H1 (cell line): ENCODE measurements at regions not wholly inside any gene's neighbourhood (a gene's known extent, or its start where the extent isn't known, plus 50 kb on each side); places are given as distances from the start of the nearest gene placed in this dataset.

Source experiments
- CHD1 ChIP-seq: IDR thresholded peaks from 2 replicates; pipeline ENCODE4 v1.6.1; 2012; ENCODE audit warnings: low read depth, low read length, improper control_type of control experiment
- E2F6 ChIP-seq: IDR thresholded peaks from 2 replicates; pipeline ENCODE4 v1.6.1; 2012; ENCODE audit warnings: inconsistent platforms
- EP300 ChIP-seq, 2 experiments: IDR thresholded peaks; 1 replicate in 1 of 2; 2 replicates in 1 of 2; pipeline ENCODE4 v1.6.1; 2011 to 2012; ENCODE audit warnings: low read depth in 2 of 2, low read length in 2 of 2, mild to moderate bottlenecking in 2 of 2, borderline replicate concordance in 1 of 2, inconsistent platforms in 1 of 2, moderate library complexity in 1 of 2
- KDM4A ChIP-seq: IDR thresholded peaks from one replicate; pipeline ENCODE4 v1.7.1; 2012; ENCODE audit warnings: low read depth, mild to moderate bottlenecking, moderate library complexity, low read length, inconsistent platforms; ENCODE audit not compliant: severe bottlenecking
- KDM5A ChIP-seq: fragments of 200-600 bp; IDR thresholded peaks from 2 replicates; pipeline ENCODE4 v1.7.1; 2012; ENCODE audit warnings: mild to moderate bottlenecking, low read length, inconsistent platforms, mixed read lengths
- SIN3A ChIP-seq, 2 experiments: IDR thresholded peaks in 1 of 2; conservative IDR thresholded peaks in 1 of 2; 2 replicates each; pipeline ENCODE4 v1.6.1; 2011 to 2012; ENCODE audit warnings: low read length in 2 of 2, improper control_type of control experiment in 1 of 2, low read depth in 1 of 2, mild to moderate bottlenecking in 1 of 2
- TAF1 ChIP-seq: IDR thresholded peaks from 2 replicates; pipeline ENCODE4 v1.6.1; 2011; ENCODE audit warnings: mild to moderate bottlenecking, low read depth, low read length
- ZNF274 ChIP-seq: IDR thresholded peaks from 2 replicates; pipeline ENCODE4 v1.7.0; 2012; ENCODE audit warnings: low read length, borderline replicate concordance; ENCODE audit errors: extremely low read depth
- TF ChIP-seq, protein P1 (sequence below): fragments of 300-600 bp; sonication (generic); IDR thresholded peaks from 2 replicates; pipeline ENCODE4 v1.7.1; 2012; ENCODE audit warnings: low read length, moderate library complexity, mild to moderate bottlenecking, inconsistent platforms; ENCODE audit not compliant: insufficient replicate concordance

- TF ChIP-seq, protein P1, sequence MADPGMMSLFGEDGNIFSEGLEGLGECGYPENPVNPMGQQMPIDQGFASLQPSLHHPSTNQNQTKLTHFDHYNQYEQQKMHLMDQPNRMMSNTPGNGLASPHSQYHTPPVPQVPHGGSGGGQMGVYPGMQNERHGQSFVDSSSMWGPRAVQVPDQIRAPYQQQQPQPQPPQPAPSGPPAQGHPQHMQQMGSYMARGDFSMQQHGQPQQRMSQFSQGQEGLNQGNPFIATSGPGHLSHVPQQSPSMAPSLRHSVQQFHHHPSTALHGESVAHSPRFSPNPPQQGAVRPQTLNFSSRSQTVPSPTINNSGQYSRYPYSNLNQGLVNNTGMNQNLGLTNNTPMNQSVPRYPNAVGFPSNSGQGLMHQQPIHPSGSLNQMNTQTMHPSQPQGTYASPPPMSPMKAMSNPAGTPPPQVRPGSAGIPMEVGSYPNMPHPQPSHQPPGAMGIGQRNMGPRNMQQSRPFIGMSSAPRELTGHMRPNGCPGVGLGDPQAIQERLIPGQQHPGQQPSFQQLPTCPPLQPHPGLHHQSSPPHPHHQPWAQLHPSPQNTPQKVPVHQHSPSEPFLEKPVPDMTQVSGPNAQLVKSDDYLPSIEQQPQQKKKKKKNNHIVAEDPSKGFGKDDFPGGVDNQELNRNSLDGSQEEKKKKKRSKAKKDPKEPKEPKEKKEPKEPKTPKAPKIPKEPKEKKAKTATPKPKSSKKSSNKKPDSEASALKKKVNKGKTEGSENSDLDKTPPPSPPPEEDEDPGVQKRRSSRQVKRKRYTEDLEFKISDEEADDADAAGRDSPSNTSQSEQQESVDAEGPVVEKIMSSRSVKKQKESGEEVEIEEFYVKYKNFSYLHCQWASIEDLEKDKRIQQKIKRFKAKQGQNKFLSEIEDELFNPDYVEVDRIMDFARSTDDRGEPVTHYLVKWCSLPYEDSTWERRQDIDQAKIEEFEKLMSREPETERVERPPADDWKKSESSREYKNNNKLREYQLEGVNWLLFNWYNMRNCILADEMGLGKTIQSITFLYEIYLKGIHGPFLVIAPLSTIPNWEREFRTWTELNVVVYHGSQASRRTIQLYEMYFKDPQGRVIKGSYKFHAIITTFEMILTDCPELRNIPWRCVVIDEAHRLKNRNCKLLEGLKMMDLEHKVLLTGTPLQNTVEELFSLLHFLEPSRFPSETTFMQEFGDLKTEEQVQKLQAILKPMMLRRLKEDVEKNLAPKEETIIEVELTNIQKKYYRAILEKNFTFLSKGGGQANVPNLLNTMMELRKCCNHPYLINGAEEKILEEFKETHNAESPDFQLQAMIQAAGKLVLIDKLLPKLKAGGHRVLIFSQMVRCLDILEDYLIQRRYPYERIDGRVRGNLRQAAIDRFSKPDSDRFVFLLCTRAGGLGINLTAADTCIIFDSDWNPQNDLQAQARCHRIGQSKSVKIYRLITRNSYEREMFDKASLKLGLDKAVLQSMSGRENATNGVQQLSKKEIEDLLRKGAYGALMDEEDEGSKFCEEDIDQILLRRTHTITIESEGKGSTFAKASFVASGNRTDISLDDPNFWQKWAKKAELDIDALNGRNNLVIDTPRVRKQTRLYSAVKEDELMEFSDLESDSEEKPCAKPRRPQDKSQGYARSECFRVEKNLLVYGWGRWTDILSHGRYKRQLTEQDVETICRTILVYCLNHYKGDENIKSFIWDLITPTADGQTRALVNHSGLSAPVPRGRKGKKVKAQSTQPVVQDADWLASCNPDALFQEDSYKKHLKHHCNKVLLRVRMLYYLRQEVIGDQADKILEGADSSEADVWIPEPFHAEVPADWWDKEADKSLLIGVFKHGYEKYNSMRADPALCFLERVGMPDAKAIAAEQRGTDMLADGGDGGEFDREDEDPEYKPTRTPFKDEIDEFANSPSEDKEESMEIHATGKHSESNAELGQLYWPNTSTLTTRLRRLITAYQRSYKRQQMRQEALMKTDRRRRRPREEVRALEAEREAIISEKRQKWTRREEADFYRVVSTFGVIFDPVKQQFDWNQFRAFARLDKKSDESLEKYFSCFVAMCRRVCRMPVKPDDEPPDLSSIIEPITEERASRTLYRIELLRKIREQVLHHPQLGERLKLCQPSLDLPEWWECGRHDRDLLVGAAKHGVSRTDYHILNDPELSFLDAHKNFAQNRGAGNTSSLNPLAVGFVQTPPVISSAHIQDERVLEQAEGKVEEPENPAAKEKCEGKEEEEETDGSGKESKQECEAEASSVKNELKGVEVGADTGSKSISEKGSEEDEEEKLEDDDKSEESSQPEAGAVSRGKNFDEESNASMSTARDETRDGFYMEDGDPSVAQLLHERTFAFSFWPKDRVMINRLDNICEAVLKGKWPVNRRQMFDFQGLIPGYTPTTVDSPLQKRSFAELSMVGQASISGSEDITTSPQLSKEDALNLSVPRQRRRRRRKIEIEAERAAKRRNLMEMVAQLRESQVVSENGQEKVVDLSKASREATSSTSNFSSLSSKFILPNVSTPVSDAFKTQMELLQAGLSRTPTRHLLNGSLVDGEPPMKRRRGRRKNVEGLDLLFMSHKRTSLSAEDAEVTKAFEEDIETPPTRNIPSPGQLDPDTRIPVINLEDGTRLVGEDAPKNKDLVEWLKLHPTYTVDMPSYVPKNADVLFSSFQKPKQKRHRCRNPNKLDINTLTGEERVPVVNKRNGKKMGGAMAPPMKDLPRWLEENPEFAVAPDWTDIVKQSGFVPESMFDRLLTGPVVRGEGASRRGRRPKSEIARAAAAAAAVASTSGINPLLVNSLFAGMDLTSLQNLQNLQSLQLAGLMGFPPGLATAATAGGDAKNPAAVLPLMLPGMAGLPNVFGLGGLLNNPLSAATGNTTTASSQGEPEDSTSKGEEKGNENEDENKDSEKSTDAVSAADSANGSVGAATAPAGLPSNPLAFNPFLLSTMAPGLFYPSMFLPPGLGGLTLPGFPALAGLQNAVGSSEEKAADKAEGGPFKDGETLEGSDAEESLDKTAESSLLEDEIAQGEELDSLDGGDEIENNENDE, result no peak
- no peak for TF ChIP-seq TAF1
- TF ChIP-seq SIN3A (conservative IDR thresholded peaks at IDR 0.05 in 1 of 2, IDR thresholded peaks at IDR 0.05 in 1 of 2; ENCODE audit: low read depth in 1 of 2, low read length in 2 of 2), result no peak
- TF ChIP-seq KDM4A, result no peak
- TF ChIP-seq CHD1, result no peak
- TF ChIP-seq ZNF274, result no peak
- no peak for TF ChIP-seq E2F6
- TF ChIP-seq EP300 (IDR thresholded peaks at IDR 0.05; ENCODE audit: borderline replicate concordance in 1 of 2, low read depth in 2 of 2, low read length in 2 of 2), result no peak
- TF ChIP-seq KDM5A, result no peak
Measured at GRCh38 chr5:44933686-44934085, 124.9 kb downstream of the MRPS30 start (continued).
